HG03354 (cell line): ENCODE measurements at regions not wholly inside any gene's neighbourhood (a gene's known extent, or its start where the extent isn't known, plus 50 kb on each side); places are given as distances from the start of the nearest gene placed in this dataset.
"Not testable (repeated sequence)": the region's sequence is repeated elsewhere in the genome, so short reads cannot be mapped to it uniquely, and the experiment has no call there.

Experiments
- ATAC-seq: cut with Tn5 transposase; IDR thresholded peaks from one replicate; pipeline ENCODE4 v1.9.1; 2021; ENCODE audit warnings: mild to moderate bottlenecking; ENCODE audit not compliant: unreplicated experiment, poor library complexity, severe bottlenecking

DNA sequence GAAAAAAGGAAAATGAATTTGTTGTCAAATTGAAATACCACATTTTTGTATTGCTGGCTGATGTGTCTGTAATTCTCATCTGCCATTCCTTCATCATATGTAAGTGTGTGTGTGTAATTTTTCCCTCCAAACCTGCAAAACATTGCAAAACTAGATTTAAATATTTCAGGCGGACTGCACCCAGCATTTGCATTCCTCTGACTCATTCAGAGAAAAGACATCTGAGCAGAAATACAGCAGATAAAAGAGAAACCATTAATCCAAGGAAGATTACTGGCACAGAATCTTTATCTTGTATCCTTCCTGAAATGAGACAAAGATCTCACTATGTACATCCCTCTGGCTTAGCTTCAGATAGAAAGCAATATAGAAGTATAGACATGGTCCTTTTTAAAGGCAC, 275.3 kb downstream of the TMEM38B start:
- ATAC-seq: peak; percentile 38

DNA sequence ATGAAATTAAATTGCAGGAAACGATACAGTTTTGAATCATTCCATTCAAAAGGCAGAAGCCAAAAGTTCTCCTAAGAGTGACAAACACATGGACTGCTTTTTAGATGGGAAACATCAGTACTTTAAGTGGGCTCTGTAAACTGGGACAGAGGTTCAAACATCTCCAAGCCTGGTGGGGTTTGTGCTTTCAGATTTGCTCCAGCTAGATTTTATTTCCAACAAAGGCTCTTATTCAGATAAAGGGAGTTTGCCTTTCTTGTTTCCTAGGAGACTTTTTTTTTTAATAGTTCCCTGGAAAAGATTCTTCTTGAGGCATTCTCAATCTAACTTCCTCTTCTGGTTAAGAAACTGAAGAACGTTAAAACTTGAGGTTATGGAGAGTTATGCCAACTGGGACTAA, 277.6 kb downstream of the TMEM38B start:
- ATAC-seq: no peak

DNA sequence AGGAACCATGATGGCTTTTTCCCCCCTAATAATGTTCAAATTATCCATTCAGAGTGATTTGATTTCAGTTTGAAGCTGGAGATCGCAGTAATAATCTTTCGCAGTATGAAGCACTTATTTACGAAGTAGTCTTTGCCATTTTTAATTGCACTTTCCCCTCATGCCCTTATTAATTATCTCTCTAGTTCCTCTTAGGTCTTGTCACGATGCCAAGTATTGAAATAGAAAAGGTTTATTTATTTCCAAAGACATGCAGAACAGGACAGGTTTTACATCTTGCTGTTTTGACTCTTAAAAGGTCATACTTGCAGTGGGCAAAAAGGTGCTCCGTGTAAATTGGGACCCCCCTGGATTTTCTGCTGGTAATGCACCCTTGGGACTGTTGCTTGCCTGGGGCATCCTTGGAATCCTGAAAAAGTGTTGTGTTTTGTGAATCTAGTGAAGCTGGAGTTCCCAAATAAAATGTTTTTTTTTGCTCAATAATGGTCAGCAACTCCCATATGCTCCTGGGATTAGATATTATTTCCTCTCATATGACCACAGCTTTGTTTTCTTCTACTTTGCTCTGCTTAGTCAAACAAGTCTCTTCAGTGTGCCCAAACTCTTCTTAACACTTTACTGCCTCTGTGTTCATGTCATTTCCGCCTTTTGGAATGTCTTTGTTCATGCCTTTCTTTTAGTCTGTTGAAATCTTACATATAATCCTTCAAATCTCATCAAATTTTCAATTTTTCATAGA, 278.3 kb downstream of the TMEM38B start:
- ATAC-seq: no peak

DNA sequence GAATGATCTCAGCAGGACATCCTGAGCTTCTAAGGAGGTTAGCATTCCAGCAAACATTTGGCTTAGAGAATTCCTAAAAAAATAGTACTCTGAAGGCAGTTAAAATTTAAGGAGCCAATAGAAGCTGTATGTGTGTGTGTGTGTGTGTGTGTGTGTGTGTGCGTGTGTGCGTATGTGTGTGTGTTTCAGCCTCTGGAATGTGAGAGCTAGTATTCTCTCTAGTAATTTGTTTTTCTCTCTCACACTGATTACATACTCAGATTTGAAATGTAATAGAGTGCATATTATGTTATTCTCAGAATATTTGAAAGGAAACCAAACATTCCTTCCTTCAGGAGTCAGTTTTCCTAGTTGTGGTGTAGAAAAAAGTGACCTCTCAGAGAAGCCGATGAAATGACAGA, 279.6 kb downstream of the TMEM38B start:
- no peak for ATAC-seq

DNA sequence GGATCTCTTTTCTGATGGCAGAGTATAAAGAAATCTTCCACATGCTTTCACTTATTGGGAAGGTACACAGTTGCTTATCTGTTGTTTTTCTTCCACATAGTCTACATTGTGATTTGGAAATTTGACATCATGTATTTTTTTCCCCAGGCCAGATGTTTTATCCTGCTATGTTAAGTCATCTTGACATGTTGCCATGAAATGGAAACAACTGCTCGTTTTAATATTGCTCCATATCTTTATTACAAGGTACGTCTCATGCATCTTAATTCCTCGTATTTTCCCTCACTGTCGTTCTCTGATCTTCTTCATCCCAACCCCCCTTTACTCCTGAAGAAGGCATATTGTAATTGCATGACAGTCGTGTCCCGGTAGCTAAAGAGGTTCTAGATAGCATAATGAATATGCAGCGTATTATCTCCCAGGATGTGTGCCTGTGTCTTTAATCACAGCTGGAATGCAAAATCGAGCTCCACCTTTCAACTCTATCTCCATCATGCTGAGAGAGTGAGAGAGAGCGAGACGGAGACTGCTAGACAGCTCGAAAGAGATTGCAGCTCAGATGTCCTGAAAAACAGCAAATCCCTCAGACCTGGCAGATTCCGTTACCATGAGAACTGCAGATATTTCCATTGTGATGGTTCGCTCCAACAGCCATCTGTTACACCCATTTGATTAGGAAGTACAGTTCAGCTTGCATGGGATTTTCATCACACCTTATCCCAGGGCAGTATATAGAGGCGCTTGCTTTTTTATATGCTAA, 281.7 kb downstream of the TMEM38B start:
- ATAC-seq: no peak

DNA sequence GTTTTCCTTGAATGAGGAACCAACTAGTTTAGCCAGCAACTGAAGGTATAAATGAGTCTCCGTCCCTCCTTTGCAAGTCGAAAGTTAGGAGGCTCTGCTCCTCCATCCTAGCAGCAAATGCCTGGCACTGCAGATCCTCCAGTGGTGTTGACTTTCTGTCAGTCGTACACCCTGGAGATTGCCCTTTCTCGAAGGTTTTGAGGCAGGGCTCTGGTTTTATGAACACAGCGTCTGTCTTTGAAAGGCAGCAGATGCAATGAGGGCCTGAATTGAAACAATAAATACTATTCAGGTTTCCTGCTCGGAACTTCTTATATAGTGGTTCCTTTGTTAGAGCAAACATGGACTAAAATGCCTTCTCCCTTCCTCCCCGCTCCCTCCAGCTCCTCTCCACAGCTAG, 284.0 kb downstream of the TMEM38B start:
- ATAC-seq: no peak

DNA sequence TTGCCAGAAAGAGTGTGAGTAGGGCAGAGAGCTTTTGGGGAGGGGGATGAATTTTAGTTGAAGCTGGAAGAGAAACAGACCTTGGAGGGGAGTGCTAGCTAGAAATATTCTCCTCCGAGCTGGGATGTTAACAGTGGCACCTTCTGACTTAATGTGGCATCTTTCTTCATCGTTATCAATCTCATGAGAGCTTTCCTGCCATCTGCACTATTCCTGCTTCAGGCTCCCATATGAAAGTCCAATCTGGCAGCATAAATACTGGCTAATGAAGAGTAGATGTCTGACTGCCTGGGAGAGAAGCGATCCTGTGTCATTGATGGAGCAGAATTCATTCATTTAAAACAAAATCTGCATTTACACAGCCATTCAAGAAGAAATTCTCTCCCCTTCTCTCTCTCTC, 284.5 kb downstream of the TMEM38B start:
- ATAC-seq: no peak

DNA sequence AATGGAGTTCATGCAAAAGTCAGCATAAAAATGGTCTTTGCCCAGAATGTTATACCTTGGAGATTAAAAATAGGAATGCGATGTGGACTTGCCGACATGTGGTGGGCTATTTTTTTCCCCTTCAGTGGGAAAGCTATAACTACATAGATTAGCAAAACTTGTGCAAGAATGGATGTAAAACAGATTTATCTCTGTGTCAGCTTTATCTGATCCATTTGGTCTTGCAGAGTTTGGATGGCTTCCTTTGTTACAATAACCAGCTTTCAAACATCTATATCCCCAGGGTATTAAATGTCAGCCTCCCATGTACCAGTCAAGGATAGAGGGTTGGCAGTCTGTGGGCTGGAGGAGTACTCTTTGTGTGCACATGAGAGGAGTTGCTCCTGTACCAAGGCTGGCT, 284.9 kb downstream of the TMEM38B start:
- no peak for ATAC-seq

DNA sequence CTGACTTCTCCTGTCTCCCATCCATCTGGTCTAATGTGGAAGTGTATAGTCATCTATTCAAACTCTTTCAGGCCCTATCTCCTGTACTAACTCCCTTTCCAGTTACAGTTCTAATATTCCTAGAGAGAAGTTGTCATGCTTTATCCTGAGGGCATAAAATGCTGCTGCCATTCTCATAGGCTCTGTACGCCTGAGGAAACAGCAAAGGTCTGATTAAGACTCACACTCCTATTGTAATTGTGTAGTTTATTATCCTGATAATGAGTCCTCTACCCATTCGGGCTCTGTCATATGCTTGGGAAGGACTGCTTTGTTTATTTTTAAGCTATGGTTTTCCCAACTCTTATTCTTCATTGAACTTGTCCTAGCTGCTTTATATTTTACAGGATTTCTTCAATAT, 290.4 kb downstream of the TMEM38B start:
- ATAC-seq: no peak

DNA sequence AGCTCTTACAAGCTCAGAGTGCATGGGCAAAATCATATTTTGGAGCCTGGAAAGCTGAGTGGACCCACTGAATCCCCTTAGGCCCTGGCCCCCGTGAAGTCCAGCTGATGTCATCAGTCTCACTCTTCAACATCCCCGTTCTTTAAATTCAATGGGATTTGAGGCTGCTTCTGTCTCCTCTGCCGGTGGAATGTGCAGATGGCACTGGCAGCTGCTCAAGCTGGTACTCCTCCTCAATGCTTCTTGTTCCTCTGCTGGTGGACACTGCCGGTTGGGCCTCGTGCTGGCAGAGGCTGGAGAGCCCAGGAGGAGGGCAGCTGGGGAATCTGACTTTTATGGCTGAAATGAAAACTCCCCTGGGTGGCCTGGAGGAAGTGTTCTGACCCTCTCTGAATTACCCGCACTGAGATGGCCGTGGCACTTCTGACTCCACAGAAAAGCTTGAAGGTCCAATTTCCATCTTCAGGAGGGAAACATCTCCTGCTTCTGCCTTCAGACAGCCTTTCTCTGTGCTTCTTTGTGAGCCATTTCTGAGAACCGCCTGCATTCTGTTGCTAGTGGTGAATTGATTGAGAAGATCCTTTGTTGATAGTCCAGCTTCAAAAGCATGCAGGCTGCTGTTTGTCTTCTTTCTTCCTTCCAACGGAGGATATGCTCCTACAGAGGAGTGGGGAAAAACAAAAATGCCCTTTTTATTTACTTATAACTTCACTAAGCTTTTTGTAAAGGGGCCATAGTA, 298.9 kb downstream of the TMEM38B start:
- no peak for ATAC-seq

DNA sequence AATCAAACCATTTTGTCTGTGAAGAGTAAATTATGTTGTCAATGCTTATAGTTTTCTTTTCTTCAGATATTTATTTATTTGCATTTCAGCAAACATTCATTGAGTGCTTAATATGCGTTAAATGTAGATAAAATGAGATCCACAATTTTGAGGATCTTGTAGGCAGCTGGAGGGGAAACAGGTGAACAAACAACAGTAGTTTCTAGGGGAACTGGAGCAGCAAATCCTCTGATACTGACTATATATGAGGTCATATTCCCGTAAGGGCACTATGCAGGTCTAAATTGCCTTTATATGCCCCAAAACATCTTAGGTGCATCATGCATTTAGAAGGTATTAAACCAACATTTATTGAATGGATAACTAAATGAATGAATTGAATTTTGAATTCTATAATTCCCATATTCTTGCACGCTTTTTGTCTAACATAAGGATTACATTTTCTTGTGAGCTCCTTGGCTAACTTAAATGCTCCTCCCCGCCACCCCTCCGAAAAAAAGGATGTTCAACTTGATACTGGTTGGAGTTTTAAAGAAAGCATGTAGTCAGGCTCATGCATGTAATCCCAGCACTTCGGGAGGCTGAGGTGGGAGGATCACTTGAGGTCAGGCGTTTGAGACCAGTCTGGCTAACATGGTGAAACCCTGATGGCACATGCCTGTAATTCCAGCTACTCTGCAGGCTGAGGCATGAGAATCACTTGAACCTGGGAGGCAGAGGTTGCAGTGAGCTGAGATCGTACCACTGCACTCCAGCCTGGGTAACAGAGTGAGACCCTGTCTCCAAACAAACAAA, 299.8 kb downstream of the TMEM38B start:
- ATAC-seq: no peak

DNA sequence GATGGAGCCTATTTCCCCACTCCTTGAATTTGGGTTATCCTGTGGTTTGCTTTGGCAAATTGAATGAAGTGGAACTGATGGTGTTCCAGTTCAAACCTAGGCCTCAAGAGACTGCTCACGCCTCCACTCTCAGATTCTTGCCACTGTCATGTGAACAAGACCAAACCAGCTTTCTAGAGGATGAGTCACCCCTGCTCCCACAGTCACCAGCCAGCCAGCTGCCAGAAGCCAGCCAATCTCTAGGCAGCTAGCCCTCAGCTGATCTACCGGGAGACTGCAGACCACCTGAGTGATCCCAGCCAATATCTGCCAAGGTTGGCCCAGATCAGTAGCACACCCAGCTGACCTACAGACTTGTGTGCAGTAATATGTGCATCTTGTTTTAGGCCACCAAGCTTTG, 300.6 kb downstream of the TMEM38B start:
- ATAC-seq: peak; percentile 53

DNA sequence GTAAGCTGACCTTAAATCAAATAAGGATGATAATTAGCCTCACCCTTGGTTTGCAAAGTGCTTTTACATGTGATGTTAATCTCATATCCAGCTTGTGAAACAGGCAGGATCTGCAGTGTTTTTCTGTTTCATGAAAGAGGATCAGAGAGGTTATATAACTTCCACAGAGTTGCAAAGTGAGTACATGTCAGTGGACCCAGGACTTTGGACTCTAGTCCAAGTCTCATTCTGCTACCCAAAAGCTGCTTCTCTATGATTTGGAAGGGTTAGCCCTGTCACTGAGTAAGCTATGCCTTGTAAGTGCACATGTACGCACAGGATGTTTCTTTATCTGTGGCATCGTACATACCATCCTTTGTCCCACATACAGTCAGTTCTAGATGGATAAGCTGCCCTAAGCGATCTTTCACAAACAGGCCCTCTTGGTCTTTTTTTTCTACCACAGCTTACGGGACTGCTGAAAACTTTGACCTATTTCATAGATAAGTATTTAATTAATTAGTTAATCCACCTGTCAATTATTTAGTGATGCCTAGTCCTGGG, 322.9 kb downstream of the TMEM38B start:
- no peak for ATAC-seq

DNA sequence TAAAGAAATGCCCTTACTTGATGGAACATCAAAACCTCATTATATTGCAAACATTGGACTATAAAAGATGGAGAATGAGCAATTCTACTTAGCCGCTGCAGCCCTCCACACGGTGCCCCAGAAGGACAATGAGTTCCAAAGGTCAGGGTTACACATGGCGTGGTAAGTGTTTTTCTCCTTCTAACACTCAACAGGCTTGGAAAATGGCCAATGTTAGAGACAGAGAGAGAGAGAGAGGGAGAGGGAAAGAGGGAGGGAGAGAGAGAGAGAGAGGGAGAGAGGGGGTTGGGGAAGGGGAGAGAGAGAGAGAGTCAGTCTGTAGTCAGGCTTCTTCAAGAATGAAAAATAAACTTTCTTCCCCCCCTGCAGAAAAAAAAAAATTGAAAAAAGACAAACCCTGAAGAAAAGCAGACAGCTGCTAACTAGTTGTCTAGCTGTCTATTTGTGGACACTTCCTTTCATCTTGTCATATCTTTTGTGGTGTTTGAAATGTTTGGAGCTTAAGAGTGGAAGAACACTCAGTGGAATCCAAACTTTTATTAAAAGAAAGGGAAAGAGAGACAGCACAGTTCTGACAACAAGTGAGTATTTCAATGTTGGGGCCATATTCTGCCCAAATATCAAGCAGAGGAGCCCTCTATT, 324.8 kb downstream of the TMEM38B start:
- no peak for ATAC-seq

DNA sequence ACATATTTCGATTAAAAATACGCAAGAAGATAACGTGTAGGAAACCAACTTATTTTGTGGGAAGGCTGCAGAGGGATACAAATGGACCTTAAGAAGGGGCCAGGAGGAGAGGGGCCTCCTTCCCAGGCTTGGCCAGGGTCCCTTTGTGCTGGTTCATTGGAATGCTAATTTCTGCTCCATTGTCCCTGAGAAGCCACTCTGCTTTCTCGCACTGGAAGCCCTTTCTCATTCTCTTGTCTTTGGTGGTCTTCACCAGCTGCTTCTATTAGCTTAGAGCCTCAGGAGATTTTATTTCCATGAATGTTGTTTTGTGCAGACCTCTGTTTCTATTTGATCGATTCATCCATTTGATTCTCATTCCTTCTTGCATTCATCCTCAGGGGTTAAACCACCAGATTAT, 325.4 kb downstream of the TMEM38B start:
- ATAC-seq: no peak

DNA sequence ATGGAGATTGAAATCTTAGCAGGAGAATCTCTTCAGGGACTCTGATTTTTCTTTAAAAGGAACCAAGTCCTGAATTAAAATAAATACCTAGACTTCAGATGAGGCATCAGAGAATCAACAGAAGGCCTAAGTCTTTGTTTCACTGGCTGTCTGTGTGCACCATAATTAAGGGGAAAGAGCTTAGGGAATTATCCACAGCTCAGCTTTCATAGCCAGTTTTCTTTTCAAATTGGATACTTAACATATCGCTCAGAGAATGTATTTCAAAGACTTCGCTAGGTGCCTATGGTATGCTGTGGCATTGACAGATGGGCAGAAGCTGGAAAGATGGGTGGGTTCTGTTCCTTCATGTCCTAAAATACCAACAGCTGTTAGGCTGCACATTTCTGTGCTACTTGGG, 325.8 kb downstream of the TMEM38B start:
- ATAC-seq: no peak

DNA sequence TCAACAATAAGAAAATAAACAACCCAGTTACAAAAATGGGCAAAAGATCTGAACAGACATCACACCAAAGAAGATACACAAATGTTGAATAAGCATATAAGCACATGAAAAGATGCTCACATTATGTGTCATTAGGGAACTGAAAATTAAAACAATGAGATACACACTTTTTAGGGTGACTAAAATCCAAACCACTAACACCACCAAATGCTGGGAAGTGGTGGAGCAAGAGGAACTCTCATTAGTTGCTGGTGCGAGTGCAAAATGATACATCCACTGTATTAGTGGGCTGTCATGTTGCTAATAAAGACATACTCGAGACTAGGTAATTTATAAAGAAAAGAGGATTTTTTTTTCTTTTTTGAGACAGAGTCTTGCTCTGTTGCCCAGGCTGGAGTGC, 329.1 kb downstream of the TMEM38B start:
- no peak for ATAC-seq

DNA sequence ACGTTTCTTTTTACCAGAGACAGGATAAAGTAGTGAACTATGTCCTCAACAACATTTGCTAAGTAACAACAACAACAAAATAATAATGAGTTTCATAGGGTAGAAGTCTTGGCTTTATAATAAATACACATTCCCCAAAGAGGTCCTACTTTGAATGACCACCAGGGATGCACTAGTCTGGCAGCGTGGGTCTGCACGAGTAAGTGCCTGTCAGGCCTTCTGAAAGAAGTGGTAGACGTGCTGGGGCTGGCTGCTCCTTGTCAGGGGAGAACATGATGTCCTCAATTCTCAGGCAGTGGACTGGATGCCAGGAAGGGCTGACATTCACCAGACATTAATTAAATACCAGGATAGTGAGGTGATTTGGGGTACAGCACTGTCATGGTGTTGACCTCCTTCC, 331.1 kb downstream of the TMEM38B start:
- ATAC-seq: no peak

DNA sequence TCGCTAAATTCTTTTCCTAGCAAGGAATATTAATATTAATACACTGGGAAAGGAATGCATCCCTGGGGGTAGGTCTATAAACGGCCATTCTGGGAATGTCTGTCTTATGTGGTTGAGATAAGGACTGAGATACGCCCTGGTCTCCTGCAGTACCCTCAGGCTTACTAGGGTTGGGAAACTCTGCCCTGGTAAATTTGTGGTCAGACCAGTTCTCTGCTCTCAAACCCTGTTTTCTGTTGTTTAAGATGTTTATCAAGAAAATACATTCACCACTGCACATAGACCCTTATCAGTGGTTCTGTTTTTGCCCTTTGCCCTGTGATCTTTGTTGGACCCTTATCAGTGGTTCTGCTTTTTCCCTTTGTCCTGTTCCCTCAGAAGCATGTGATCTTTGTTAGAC, 335.8 kb downstream of the TMEM38B start:
- ATAC-seq: not testable (repeated sequence)
